ENCODE measurements at regions not wholly inside any gene's neighbourhood (a gene's known extent, or its start where the extent isn't known, plus 50 kb on each side); places are given as distances from the start of the nearest gene placed in this dataset.

DNA sequence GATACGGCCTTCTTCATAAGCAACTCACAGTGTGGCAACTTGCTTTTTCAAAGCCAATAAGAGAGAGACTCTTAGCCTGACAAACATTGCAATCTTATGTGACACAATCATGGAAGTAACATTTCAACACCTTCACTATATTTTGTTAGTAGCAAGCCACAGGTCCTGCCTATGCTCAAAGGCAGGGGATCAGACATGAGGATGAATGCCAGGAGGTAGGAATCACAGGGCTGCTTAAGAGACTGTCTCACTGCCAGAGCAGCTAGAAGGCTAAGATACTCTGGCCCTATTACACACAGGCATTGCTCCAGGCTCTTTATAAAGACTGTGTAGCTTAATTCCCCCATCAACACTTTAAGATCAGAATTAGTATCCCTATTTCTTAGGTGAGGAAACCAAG lies 236.2 kb upstream of the KAZN start:
- Histone ChIP-seq H3K4me3 (ENCODE audit: low read depth, low read length) (no peak overlapping the region), H3K36me3 (ENCODE audit: control insufficient read depth, insufficient read depth, low read length) (no peaks in the 10 kb centered on the region), H3K27ac (ENCODE audit: low read depth, low read length) (no peak overlapping the region), H3K9me3 (ENCODE audit: control insufficient read depth, insufficient read depth, low read length) (peaks cover 2% of the 10 kb centered on the region), H3K4me1 (ENCODE audit: control insufficient read depth, insufficient read depth, low read length) (peaks cover 23% of the 10 kb centered on the region), H3K27me3 (ENCODE audit: control insufficient read depth, insufficient read depth, low read length) (no peaks in the 10 kb centered on the region)
- DNase-seq (ENCODE audit: low read depth in 4 of 6, low spot score in 6 of 6), result no peak
- 86% methylated on average over 1 of the region's 1 CpG for WGBS (ENCODE audit: insufficient coverage)

GRCh38 chr1:14363036-14363590 lies 235.4 kb upstream of the KAZN start:
- no peaks in the 10 kb centered on the region for H3K27me3 ChIP-seq (ENCODE audit: control insufficient read depth, insufficient read depth, low read length)
- DNase-seq (ENCODE audit: low read depth in 4 of 6, low spot score in 6 of 6), result no peak
- 79% methylated on average over 2 of the region's 5 CpGs for WGBS (ENCODE audit: insufficient coverage)
- H3K9me3 ChIP-seq (ENCODE audit: control insufficient read depth, insufficient read depth, low read length), result peaks cover 2% of the 10 kb centered on the region
- no peak overlapping the region for H3K27ac ChIP-seq (ENCODE audit: low read depth, low read length)
- H3K36me3 ChIP-seq (ENCODE audit: control insufficient read depth, insufficient read depth, low read length), result no peaks in the 10 kb centered on the region
- H3K4me3 ChIP-seq (ENCODE audit: low read depth, low read length), result no peak overlapping the region
- H3K4me1 ChIP-seq (ENCODE audit: control insufficient read depth, insufficient read depth, low read length), result peaks cover 26% of the 10 kb centered on the region

DNA sequence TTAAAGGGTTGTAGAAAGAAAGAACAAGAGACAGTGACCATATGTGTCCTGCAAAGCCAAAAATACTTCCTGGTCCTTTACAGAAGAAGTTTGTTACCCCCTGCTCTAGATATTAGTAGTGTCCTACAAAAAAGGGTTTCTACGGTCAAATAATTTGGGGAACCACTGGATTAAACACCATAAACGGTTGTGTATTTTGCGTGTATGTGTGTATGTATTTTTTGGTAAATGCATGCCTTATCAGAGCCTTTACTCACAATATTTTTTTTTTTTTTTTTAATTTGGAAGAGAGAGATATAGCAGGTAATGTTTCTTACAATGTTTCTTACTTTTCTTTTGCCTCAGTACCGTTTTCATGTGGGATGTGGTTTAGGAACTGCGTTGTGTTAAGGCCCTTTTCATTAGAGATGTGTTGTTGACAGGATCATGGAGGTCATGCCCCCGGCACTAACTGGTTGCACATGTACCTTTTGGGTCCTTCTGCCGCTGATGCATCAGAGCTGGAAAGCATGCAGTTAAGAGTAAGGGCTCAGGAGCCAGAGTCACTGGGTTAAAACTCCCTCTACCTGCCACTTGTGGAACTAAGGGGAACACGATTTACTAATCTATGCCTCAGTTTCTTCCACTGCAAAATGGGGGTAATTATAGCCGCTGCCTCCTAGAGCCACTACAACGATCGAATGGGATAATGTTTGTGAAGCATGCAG lies 234.6 kb upstream of the KAZN start:
- no peaks in the 10 kb centered on the region for H3K36me3 ChIP-seq (ENCODE audit: control insufficient read depth, insufficient read depth, low read length)
- WGBS (ENCODE audit: insufficient coverage), result 95% methylated on average over 3 of the region's 11 CpGs
- peaks cover 26% of the 10 kb centered on the region for H3K4me1 ChIP-seq (ENCODE audit: control insufficient read depth, insufficient read depth, low read length)
- no peak overlapping the region for H3K27ac ChIP-seq (ENCODE audit: low read depth, low read length)
- no peak for DNase-seq (ENCODE audit: low read depth in 4 of 6, low spot score in 6 of 6)
- no peak overlapping the region for H3K4me3 ChIP-seq (ENCODE audit: low read depth, low read length)
- no peaks in the 10 kb centered on the region for H3K27me3 ChIP-seq (ENCODE audit: control insufficient read depth, insufficient read depth, low read length)
- H3K9me3 ChIP-seq (ENCODE audit: control insufficient read depth, insufficient read depth, low read length), result peaks cover 2% of the 10 kb centered on the region

DNA sequence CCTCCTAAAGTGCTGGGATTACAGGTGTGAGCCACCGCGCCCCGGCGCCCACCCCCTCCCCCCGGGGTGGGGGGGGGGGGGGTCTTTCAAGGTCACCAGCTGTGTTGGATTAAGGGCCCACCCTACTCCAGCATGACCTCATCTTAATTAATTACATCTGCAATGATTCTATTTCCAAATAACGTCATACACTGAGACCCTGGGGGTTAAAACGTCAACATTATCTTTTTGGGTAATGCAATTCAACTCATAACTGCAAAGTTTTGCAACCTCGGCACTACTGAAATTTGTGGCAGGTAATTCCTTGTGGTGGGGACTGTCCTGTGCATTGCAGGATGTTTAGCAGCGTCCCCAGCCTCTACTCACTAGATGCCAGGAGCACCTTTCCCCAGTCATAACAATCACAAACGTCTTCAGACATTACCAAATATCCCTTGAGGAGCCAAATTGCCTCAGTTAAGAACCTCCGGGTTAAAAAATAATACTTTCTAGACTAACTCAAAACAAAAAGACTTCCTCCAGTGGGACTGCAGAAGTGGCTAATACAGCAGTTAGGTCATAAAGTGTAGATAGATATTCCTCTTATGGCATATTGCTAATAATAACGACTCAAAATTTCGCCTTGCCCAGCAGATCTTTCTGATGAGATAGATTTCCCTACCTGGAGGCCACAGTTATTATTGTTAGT lies 233.0 kb upstream of the KAZN start:
- Histone ChIP-seq H3K4me3 (ENCODE audit: low read depth, low read length) (no peak overlapping the region), H3K27me3 (ENCODE audit: control insufficient read depth, insufficient read depth, low read length) (no peaks in the 10 kb centered on the region), H3K36me3 (ENCODE audit: control insufficient read depth, insufficient read depth, low read length) (no peaks in the 10 kb centered on the region), H3K27ac (ENCODE audit: low read depth, low read length) (no peak overlapping the region), H3K9me3 (ENCODE audit: control insufficient read depth, insufficient read depth, low read length) (peaks cover 2% of the 10 kb centered on the region), H3K4me1 (ENCODE audit: control insufficient read depth, insufficient read depth, low read length) (peaks cover 32% of the 10 kb centered on the region)
- DNase-seq (ENCODE audit: low read depth in 4 of 6, low spot score in 6 of 6), result no peak
- 56% methylated on average over 2 of the region's 13 CpGs for WGBS (ENCODE audit: insufficient coverage)

- H3K27me3 ChIP-seq (ENCODE audit: control insufficient read depth, insufficient read depth, low read length), result no peaks in the 10 kb centered on the region
- peaks cover 24% of the 10 kb centered on the region for H3K4me1 ChIP-seq (ENCODE audit: control insufficient read depth, insufficient read depth, low read length)
- WGBS (ENCODE audit: insufficient coverage), result 12% methylated on average over 18 of the region's 18 CpGs
- peak overlapping the region; percentile 36 for H3K27ac ChIP-seq (ENCODE audit: low read depth, low read length)
- H3K36me3 ChIP-seq (ENCODE audit: control insufficient read depth, insufficient read depth, low read length), result no peaks in the 10 kb centered on the region
- H3K9me3 ChIP-seq (ENCODE audit: control insufficient read depth, insufficient read depth, low read length), result peaks cover 2% of the 10 kb centered on the region
- no peak overlapping the region for H3K4me3 ChIP-seq (ENCODE audit: low read depth, low read length)
- peak; percentile 32 to 86 (median 49) for DNase-seq (ENCODE audit: low read depth in 4 of 6, low spot score in 6 of 6)
Observed at GRCh38 chr1:14366091-14367018, 232.1 kb upstream of the KAZN start.

DNA sequence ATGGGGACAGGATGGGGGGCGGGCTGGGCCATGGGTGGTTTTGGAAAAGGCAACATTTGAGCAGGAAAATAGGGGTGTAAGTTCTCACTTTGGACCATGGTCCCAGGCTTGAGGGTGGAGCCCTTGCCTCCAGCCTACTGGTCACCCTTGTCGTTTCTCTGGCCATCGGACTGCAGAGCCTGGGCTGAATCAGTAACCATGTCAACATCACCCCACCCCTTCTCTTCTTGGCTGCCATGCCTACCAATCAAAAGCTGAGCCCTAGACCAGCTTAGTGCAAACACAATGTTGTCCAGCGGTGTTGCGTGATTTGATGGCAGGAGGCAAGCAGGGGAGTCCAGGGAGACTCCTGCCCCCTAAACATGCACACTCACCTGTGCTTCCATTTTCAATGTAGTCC lies 231.0 kb upstream of the KAZN start:
- Histone ChIP-seq H3K9me3 (ENCODE audit: control insufficient read depth, insufficient read depth, low read length) (no peaks in the 10 kb centered on the region), H3K36me3 (ENCODE audit: control insufficient read depth, insufficient read depth, low read length) (no peaks in the 10 kb centered on the region), H3K27ac (ENCODE audit: low read depth, low read length) (no peak overlapping the region), H3K4me3 (ENCODE audit: low read depth, low read length) (no peak overlapping the region), H3K4me1 (ENCODE audit: control insufficient read depth, insufficient read depth, low read length) (peaks cover 21% of the 10 kb centered on the region), H3K27me3 (ENCODE audit: control insufficient read depth, insufficient read depth, low read length) (no peaks in the 10 kb centered on the region)
- WGBS (ENCODE audit: insufficient coverage), result 77% methylated on average over 5 of the region's 5 CpGs
- DNase-seq (ENCODE audit: low read depth in 4 of 6, low spot score in 6 of 6), result no peak

DNA sequence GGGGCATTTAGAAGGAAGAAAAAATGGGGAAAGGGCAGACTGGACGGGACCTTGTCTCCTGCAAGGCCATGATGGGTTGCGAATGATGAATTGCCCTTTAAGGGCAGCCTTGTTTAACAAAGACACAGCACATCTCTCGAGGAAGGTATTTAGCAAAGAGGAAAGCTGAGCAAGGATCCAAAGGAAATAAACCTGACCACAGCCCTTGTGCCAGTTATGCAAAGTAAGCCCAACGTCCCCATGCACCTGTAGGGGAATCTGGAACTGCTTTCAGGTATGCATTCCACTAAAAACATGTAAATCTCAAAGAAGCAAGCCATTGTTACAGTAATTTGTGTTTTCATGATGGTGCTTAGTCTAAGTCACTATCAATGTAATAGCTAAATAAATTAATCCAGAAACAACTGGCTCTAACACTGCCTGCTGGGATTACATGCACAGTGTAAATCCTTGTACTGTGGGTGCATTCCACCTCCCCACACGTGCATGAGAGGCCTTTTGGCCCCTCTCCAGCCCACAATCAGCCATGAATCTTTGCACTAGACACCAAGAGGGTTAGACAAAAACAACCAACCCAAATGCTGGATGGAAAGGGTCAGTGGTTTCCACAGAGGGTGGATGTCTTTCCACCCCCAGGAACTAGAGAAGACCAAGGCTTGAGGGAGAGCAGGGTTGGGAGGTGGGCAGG lies 228.8 kb upstream of the KAZN start:
- DNase-seq (ENCODE audit: low read depth in 4 of 6, low spot score in 6 of 6), result peak in 1 of 6 donors; percentile 15
- WGBS (ENCODE audit: insufficient coverage), result 50% methylated on average over 1 of the region's 5 CpGs
- Histone ChIP-seq H3K4me1 (ENCODE audit: control insufficient read depth, insufficient read depth, low read length) (peaks cover 21% of the 10 kb centered on the region), H3K4me3 (ENCODE audit: low read depth, low read length) (no peak overlapping the region), H3K9me3 (ENCODE audit: control insufficient read depth, insufficient read depth, low read length) (no peaks in the 10 kb centered on the region), H3K27ac (ENCODE audit: low read depth, low read length) (no peak overlapping the region), H3K27me3 (ENCODE audit: control insufficient read depth, insufficient read depth, low read length) (no peaks in the 10 kb centered on the region), H3K36me3 (ENCODE audit: control insufficient read depth, insufficient read depth, low read length) (no peaks in the 10 kb centered on the region)

GRCh38 chr1:14371771-14372497 lies 226.6 kb upstream of the KAZN start:
- DNase-seq (ENCODE audit: low read depth in 4 of 6, low spot score in 6 of 6), result peak in 1 of 6 donors; percentile 90
- WGBS (ENCODE audit: insufficient coverage), result 74% methylated on average over 2 of the region's 6 CpGs
- no peak overlapping the region for H3K27ac ChIP-seq (ENCODE audit: low read depth, low read length)

More at GRCh38 chr1:14371771-14372497, 226.6 kb upstream of the KAZN start:
- no peaks in the 10 kb centered on the region for H3K9me3 ChIP-seq (ENCODE audit: control insufficient read depth, insufficient read depth, low read length)
- H3K4me3 ChIP-seq (ENCODE audit: low read depth, low read length), result no peak overlapping the region
- H3K36me3 ChIP-seq (ENCODE audit: control insufficient read depth, insufficient read depth, low read length), result no peaks in the 10 kb centered on the region
- peaks cover 13% of the 10 kb centered on the region for H3K4me1 ChIP-seq (ENCODE audit: control insufficient read depth, insufficient read depth, low read length)
- H3K27me3 ChIP-seq (ENCODE audit: control insufficient read depth, insufficient read depth, low read length), result no peaks in the 10 kb centered on the region
